GM13977 (cell line): ENCODE measurements at regions not wholly inside any gene's neighbourhood (a gene's known extent, or its start where the extent isn't known, plus 50 kb on each side); places are given as distances from the start of the nearest gene placed in this dataset.

Experiments
- DNase-seq: peaks from one replicate; pipeline ENCODE4 v3.0.0; 2012; ENCODE audit warnings: low spot score
- in situ Hi-C: fragments of 300-500 bp; cut with MboI; formaldehyde crosslinking; loops from one replicate; pipeline ENCODE4 v1.12.0; 2022; ENCODE audit warnings: low sequenced_read_pairs, low pct_unique_long_range_greater_than_20kb, mixed read lengths, inconsistent platforms; ENCODE audit not compliant: unreplicated experiment
- TF ChIP-seq, protein P1 (sequence below): IDR thresholded peaks from 2 replicates; pipeline ENCODE4 v1.5.1; 2012; ENCODE audit warnings: mild to moderate bottlenecking, control low read depth; ENCODE audit not compliant: insufficient read depth; ENCODE audit errors: extremely low read depth, missing control alignments

DNA sequence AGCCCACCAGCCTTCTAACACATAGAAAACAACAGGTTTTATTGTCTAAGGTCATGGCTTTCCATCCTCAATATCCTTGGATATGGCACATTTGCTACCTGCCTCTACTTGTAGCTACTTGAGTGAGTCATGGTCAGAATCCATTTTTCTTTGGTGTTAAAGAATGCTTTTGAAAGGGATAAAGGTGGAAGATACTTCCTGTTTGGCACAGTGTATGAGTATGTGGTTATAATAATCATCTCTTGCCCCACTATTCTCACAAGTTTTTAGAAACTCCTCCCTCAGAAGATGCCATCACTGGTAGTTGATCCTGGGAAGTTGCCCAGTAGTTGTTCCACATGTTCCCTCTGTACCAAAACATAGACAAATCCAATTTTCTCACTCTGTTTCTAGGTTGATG is 508.6 kb upstream of the IL12A start:
- TF ChIP-seq, protein P1, sequence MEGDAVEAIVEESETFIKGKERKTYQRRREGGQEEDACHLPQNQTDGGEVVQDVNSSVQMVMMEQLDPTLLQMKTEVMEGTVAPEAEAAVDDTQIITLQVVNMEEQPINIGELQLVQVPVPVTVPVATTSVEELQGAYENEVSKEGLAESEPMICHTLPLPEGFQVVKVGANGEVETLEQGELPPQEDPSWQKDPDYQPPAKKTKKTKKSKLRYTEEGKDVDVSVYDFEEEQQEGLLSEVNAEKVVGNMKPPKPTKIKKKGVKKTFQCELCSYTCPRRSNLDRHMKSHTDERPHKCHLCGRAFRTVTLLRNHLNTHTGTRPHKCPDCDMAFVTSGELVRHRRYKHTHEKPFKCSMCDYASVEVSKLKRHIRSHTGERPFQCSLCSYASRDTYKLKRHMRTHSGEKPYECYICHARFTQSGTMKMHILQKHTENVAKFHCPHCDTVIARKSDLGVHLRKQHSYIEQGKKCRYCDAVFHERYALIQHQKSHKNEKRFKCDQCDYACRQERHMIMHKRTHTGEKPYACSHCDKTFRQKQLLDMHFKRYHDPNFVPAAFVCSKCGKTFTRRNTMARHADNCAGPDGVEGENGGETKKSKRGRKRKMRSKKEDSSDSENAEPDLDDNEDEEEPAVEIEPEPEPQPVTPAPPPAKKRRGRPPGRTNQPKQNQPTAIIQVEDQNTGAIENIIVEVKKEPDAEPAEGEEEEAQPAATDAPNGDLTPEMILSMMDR = no peak

DNA sequence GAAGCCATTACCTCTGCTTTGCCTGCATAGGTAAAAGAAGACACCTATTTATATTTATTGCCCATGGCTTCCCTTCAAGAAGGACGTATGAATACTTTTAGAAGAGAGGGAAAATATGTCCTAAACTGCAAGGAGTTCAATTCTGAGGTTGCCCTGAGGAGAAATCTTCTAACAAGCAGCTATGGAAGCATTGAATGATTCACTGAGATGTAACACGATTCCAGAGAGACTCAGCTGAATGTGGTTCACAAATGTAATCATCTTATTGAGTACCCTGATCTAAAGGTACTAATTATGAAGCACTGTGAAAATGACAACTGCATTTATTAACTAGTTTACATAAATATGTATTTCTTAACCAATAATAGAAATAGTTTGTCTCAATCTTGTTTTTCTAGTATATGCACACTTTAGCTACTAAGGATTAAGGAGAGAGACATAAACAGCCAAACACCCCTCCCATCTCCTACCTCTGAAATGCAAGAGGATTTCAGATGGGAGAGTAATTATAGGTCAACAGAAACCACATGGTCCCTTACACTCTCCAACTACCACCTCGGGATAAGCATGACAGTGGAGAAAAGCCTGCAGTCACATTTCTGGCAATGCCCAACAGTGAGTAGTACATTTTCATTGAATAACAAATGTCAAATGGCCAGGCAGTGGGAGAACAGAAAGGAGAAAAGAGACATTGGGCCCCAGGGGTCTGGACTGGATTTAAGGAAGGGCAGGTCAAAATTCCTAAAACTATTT is 506.2 kb upstream of the IL12A start:
- no peak for DNase-seq
- in situ Hi-C loops = no loop called here
- TF ChIP-seq, protein P1 = no peak

More for the DNA sequence above, 508.6 kb upstream of the IL12A start:
- in situ Hi-C loops = no loop called here
- DNase-seq = no peak

DNA sequence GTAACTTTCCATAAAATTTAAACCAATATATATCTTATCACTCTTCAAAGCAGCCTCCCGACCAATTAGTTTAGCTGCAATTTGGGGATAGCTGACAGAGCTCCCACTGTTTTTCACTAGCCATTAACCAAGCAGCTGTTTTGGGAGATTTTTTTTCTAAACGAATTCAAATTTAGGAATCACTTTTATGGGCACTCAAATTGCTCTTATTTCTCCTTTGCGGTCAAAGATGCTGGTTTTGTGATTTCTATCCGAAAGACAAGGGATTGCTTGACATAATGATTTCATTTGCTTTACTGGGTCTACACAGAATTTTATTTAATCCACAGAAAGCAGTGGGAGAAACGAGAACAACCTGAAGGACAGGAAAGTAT is 505.7 kb upstream of the IL12A start:
- in situ Hi-C loops = no loop called here
- TF ChIP-seq, protein P1 = no peak
- no peak for DNase-seq

DNA sequence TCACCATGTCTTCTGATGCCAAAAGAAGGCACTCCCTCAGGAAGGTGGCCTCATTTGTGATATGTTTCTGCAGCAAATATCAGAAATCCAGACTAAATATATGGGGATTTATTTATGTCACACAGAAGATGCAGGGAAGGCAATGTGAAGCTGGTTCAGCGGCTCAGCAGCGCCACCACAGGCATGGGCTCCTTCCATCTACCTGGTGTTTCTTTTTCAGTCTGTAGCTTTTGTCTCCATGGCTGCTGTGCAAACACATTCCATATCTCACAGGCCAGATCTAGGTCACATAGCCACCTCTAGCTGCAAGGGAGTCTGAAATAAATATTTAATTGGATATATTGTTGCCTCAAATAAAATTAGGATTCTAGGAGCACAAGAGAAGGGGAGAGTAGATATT is 502.1 kb upstream of the IL12A start:
- TF ChIP-seq, protein P1 = peak; percentile 48
- in situ Hi-C loops = no loop called here
- DNase-seq = no peak

DNA sequence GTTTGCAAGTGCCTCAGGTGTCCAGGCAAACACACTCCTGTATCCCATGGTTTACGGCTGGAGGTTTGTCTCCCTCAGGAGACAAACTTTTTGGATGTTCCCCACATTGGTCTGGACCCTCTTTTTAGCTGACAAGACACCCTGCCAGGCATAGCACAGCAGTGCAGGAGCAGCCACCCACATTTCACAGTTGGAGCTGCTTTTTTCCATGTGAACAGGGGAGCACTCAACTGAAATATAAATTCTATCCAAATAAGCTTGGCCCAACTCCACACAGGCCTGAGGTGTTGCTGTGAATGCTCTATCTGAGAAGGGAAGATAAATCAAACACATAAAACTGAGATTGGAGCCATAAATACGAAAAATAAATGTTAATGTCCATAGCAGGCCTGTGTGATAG is 501.3 kb upstream of the IL12A start:
- DNase-seq = no peak
- in situ Hi-C loops = no loop called here
- TF ChIP-seq, protein P1 = no peak

DNA sequence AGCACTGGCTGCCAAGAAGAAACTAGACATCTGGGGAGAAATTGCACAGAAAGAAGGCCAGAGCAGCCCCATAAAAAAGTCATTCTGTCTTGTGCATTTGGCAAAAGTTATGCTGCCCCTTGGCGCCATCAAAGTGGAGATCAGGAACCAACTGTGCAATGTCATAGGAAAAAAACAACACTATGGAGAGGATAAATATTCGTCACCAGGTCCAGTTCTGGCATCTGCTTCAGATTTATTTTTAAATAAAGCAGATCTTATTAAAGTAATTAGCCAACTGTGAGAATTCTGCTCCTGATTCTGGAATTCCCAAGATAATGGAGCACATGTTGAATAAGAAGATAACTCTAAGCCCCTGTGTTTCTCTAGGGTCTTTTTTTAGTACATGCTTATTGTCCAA is 500.0 kb upstream of the IL12A start:
- in situ Hi-C loops = no loop called here
- no peak for DNase-seq
- TF ChIP-seq, protein P1 = no peak
